Cardiac fibroblast (primary cell): ENCODE measurements at regions not wholly inside any gene's neighbourhood (a gene's known extent, or its start where the extent isn't known, plus 50 kb on each side); places are given as distances from the start of the nearest gene placed in this dataset.

ENCODE experiments used
- DNase-seq, 2 donors: peaks; one replicate each; pipeline versions ENCODE4 v3.0.0 to v3.0.0-alpha.2; 2010; ENCODE audit warnings: low read depth in 2 of 2
- H3K4me3 ChIP-seq, 2 donors: replicated peaks in 1 of 2; 1 replicate in 1 of 2; 2 replicates in 1 of 2; pipeline ENCODE4 v1.5.1; 2011; ENCODE audit warnings: low read depth in 2 of 2, low read length in 2 of 2, mild to moderate bottlenecking in 2 of 2, moderate library complexity in 1 of 2
- TF ChIP-seq, protein P1 (sequence below): IDR thresholded peaks from one replicate; pipeline ENCODE4 v1.5.1; 2011; ENCODE audit warnings: low read depth, mild to moderate bottlenecking, low read length, inconsistent platforms

DNA sequence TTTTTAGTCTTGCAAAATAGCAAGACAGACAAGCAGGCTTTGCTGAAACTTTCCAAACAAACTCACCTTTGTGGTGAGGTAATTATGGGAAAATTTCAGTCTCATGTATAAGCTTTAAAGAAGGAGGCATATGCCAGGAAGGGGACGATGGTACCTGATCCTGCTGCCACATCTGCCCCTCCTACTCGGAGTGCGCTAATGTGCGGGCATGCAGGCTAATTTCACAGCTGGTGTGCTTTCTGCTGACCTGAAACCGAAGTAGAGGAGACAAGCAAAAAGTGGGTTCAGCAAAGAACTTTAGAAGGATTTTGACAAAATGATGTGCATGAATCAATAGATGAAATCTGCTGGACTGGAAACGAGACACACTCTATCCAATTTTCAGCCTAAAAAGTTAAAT lies 117.1 kb upstream of the IRX4 start:
- TF ChIP-seq, protein P1, sequence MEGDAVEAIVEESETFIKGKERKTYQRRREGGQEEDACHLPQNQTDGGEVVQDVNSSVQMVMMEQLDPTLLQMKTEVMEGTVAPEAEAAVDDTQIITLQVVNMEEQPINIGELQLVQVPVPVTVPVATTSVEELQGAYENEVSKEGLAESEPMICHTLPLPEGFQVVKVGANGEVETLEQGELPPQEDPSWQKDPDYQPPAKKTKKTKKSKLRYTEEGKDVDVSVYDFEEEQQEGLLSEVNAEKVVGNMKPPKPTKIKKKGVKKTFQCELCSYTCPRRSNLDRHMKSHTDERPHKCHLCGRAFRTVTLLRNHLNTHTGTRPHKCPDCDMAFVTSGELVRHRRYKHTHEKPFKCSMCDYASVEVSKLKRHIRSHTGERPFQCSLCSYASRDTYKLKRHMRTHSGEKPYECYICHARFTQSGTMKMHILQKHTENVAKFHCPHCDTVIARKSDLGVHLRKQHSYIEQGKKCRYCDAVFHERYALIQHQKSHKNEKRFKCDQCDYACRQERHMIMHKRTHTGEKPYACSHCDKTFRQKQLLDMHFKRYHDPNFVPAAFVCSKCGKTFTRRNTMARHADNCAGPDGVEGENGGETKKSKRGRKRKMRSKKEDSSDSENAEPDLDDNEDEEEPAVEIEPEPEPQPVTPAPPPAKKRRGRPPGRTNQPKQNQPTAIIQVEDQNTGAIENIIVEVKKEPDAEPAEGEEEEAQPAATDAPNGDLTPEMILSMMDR: no peak
- no peak for DNase-seq
- H3K4me3 ChIP-seq: no peak overlapping the region

DNA sequence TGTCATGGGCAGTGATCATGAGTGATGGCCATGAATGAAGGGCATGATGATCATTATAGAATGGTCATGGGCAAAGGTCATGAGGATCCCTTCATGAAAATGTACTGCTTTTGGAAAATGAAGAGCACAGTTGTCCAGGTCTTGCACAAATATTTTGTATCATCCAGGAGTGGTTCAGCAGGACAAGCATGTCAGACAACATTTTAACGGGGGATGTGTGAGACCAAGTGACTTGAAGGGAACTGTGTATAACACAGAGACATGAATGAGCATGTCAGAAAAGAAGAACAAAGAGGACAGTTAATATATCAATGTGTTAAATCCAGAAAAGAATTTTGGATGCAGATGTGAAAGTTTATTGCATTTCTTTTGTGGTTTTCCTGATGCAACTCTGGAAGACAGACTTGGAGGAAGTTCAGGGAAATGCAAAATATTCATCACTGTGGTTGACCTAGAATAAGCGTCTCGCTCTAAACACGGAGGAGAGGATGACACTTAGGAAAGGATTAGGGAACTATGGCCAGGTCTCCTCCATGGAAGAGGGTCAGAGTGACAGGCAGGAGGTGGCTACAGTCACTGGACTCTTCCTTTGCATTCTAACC lies 116.1 kb upstream of the IRX4 start:
- no peak overlapping the region for H3K4me3 ChIP-seq
- TF ChIP-seq, protein P1: no peak
- no peak for DNase-seq

DNA sequence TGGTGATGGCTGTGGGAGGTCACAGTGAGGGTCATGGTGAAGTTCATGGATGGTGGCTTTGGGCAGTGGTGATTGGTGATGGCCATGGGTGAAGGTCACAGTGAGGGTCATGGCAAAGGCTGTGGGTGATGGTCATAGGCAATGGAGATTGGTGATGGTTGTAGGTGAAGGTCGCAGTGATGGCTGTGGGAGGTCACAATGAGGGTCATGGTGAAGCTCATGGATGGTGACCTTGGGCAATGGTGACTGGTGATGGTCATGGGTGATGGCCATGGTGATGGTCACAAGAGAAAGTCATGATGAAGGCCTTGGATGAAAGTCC lies 115.6 kb upstream of the IRX4 start:
- TF ChIP-seq, protein P1: no peak

DNA sequence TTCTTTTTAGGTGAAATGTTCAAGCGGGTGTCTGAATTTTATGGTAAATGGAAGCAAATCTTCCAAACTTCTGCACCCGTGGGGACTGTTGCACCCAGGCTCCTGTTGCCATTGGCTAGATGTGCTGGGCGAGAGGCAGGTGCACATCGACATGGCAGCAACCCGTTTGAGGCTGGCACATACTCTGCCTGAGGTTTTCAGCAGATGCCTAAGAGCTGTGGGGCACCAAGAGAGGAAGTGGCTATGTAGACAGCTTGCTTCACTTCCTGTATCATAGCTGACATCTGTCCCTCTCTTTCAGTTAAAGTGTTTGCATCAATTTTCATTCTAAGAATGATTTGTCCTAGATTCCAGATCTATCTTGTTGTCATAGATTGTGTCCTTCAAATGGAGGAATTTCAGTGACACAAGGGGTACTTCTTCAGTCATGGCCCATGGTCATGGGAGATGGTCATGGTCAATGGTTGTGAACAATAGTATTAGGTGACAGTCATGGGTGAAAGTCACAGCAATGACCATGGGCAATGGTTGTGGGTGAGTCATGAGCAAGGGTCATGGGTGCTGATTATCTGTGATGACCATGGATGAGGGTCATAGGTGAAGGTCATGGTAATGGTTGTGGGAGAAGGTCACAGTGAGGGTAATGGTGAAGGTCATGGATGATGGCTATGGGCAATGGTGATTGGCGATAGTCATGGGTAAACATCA lies 115.1 kb upstream of the IRX4 start:
- no peak for DNase-seq
- TF ChIP-seq, protein P1: no peak
- H3K4me3 ChIP-seq: no peak overlapping the region

More for the DNA sequence above, 115.6 kb upstream of the IRX4 start:
- no peak for DNase-seq
- no peak overlapping the region for H3K4me3 ChIP-seq

DNA sequence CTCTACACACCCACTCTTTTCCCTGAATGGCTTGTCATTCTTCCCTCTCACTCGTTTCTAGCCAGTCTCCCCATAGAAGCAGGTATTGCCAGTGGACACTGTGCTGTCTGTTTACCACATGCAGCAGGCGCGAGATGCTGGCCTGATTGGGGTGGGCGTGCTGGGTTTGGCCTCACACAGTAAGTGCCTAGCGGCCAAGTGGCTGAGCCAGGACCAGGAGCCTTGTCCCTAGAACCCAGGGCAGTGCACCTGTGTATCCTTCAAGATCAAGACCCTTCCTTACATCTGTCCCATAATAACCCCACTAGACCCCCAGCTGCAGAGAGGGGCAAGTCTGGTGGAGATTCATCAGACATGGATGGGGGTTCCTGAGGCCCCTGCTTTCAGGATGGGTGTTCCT lies 112.8 kb upstream of the IRX4 start:
- TF ChIP-seq, protein P1: no peak
- H3K4me3 ChIP-seq: no peak overlapping the region
- no peak for DNase-seq

DNA sequence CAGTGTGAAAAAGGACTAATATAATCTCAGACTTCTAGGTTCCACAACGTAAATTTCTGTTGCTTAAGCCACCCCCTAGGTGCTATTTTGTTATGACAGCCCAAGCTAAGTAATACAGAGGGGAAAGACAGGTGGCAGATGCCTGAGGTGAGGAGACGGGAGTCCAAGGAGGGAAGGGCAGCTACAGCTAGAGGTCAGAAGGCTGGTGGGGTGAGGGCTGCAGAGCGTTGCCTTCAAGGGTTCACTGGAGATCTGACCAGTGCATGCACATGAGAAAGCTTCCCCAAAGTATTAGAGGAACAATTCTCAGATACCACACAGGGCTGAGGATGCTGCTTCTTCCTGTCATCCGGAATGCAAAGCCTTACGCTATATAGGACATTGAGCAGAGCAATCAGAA lies 104.7 kb upstream of the IRX4 start:
- TF ChIP-seq, protein P1: no peak
- H3K4me3 ChIP-seq: no peak overlapping the region
- no peak for DNase-seq
